ENCODE measurements at regions not wholly inside any gene's neighbourhood (a gene's known extent, or its start where the extent isn't known, plus 50 kb on each side); places are given as distances from the start of the nearest gene placed in this dataset.

DNA sequence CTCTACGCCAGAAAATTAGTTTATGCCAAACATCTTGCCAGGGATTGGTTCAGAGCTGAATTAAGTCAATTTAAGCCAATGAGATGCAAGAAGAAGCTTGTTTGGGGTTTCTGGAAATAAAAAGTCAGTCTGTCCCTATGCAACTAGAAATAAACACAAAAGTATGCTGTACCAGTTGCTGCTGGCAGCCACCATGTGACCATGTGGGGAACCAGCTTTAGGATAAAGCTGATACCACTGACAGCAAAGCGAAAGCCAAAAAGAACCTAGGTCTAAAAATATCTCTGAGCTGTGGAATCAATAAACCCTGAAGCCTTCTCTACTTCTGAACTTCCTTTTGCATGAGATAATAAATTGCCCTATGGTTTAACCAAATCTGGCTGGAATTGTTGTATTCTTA, 181.8 kb upstream of the PARD3B start:
- TF ChIP-seq, protein P1, sequence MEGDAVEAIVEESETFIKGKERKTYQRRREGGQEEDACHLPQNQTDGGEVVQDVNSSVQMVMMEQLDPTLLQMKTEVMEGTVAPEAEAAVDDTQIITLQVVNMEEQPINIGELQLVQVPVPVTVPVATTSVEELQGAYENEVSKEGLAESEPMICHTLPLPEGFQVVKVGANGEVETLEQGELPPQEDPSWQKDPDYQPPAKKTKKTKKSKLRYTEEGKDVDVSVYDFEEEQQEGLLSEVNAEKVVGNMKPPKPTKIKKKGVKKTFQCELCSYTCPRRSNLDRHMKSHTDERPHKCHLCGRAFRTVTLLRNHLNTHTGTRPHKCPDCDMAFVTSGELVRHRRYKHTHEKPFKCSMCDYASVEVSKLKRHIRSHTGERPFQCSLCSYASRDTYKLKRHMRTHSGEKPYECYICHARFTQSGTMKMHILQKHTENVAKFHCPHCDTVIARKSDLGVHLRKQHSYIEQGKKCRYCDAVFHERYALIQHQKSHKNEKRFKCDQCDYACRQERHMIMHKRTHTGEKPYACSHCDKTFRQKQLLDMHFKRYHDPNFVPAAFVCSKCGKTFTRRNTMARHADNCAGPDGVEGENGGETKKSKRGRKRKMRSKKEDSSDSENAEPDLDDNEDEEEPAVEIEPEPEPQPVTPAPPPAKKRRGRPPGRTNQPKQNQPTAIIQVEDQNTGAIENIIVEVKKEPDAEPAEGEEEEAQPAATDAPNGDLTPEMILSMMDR (IDR thresholded peaks at IDR 0.05 in 4 of 5, conservative IDR thresholded peaks at IDR 0.05 in 1 of 5): no peak
- no peak for TF ChIP-seq POLR2A (IDR thresholded peaks at IDR 0.05)
